ENCODE measurements at regions not wholly inside any gene's neighbourhood (a gene's known extent, or its start where the extent isn't known, plus 50 kb on each side); places are given as distances from the start of the nearest gene placed in this dataset.
"Not testable (repeated sequence)": the region's sequence is repeated elsewhere in the genome, so short reads cannot be mapped to it uniquely, and the experiment has no call there.

GRCh38 chr4:65007841-65008439 is 598.7 kb upstream of the TECRL start:
- H3K27me3 ChIP-seq (ENCODE audit: insufficient read depth, low read length), result no peaks in the 10 kb centered on the region
- H2AFZ ChIP-seq (ENCODE audit: low read length, unreplicated experiment), result no peak overlapping the region
- H3K4me3 ChIP-seq (ENCODE audit: low read depth, low read length), result no peak overlapping the region
- no peak overlapping the region for H3K27ac ChIP-seq (ENCODE audit: low read depth, low read length)
- H3K79me2 ChIP-seq (ENCODE audit: control insufficient read depth, insufficient read depth, low read length, unreplicated experiment), result no peaks in the 10 kb centered on the region
- no peaks in the 10 kb centered on the region for H3K36me3 ChIP-seq (ENCODE audit: insufficient read depth, low read length)
- no peaks in the 10 kb centered on the region for H3K4me1 ChIP-seq (ENCODE audit: control insufficient read depth, insufficient read depth, low read length, unreplicated experiment)

DNA sequence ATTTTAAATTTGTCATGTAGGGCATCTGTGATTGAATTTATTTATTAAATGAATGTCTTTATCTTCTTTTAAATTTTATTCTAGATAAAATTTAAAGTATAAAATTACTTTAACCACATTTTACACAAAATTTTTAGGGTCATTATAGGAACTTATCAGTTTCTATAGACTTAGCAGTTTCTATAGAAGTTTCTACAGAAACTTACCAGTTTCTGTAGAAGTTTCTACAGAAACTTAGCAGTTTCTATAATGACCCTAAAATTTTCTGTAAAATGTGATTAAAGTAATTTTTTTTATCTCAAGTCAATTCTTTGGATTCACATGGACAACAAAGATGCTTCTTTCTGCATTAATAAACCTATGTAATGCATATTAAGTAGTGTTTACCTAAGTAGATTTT is 565.9 kb upstream of the TECRL start:
- Histone ChIP-seq H3K4me1 (ENCODE audit: control insufficient read depth, insufficient read depth, low read length, unreplicated experiment) (no peaks in the 10 kb centered on the region), H3K27me3 (ENCODE audit: insufficient read depth, low read length) (no peaks in the 10 kb centered on the region), H3K4me3 (ENCODE audit: low read depth, low read length) (no peak overlapping the region), H3K27ac (ENCODE audit: low read depth, low read length) (no peak overlapping the region), H2AFZ (ENCODE audit: low read length, unreplicated experiment) (no peak overlapping the region), H3K36me3 (ENCODE audit: insufficient read depth, low read length) (no peaks in the 10 kb centered on the region), H3K79me2 (ENCODE audit: control insufficient read depth, insufficient read depth, low read length, unreplicated experiment) (no peaks in the 10 kb centered on the region)

GRCh38 chr4:64969081-64969480 is 559.8 kb upstream of the TECRL start:
- no peak overlapping the region for H3K27ac ChIP-seq (ENCODE audit: low read depth, low read length)
- no peak overlapping the region for H2AFZ ChIP-seq (ENCODE audit: low read length, unreplicated experiment)
- no peaks in the 10 kb centered on the region for H3K36me3 ChIP-seq (ENCODE audit: insufficient read depth, low read length)
- H3K79me2 ChIP-seq (ENCODE audit: control insufficient read depth, insufficient read depth, low read length, unreplicated experiment), result no peaks in the 10 kb centered on the region
- H3K27me3 ChIP-seq (ENCODE audit: insufficient read depth, low read length), result no peaks in the 10 kb centered on the region
- no peak overlapping the region for H3K4me3 ChIP-seq (ENCODE audit: low read depth, low read length)
- H3K4me1 ChIP-seq (ENCODE audit: control insufficient read depth, insufficient read depth, low read length, unreplicated experiment), result no peaks in the 10 kb centered on the region

DNA sequence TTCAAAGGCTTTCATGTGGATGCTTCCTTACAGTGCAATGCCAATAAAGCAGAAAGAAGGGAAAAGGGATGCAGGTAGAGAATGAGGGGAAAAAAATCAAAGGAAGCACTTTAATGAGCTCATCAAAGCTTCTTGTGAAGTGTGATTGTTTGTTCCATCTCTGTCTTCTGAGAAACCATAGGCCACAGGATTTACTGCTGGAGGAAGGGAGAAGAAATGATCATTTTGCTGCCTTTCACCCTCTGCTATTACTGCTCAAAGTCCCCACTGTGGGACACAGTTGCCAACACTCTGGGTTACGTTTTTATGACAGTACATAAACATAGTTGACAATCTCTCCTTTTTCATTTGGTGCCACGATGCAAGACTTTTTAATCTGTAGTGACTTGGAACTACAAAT is 558.0 kb upstream of the TECRL start:
- Histone ChIP-seq H3K36me3 (ENCODE audit: insufficient read depth, low read length) (no peaks in the 10 kb centered on the region), H3K4me3 (ENCODE audit: low read depth, low read length) (no peak overlapping the region), H3K79me2 (ENCODE audit: control insufficient read depth, insufficient read depth, low read length, unreplicated experiment) (no peaks in the 10 kb centered on the region), H3K27ac (ENCODE audit: low read depth, low read length) (no peak overlapping the region), H2AFZ (ENCODE audit: low read length, unreplicated experiment) (no peak overlapping the region), H3K27me3 (ENCODE audit: insufficient read depth, low read length) (no peaks in the 10 kb centered on the region), H3K4me1 (ENCODE audit: control insufficient read depth, insufficient read depth, low read length, unreplicated experiment) (no peaks in the 10 kb centered on the region)

- H3K36me3 ChIP-seq (ENCODE audit: insufficient read depth, low read length), result no peaks in the 10 kb centered on the region
- H2AFZ ChIP-seq (ENCODE audit: low read length, unreplicated experiment), result no peak overlapping the region
- H3K27ac ChIP-seq (ENCODE audit: low read depth, low read length), result no peak overlapping the region
- H3K79me2 ChIP-seq (ENCODE audit: control insufficient read depth, insufficient read depth, low read length, unreplicated experiment), result no peaks in the 10 kb centered on the region
- no peak overlapping the region for H3K4me3 ChIP-seq (ENCODE audit: low read depth, low read length)
- H3K4me1 ChIP-seq (ENCODE audit: control insufficient read depth, insufficient read depth, low read length, unreplicated experiment), result no peaks in the 10 kb centered on the region
- no peaks in the 10 kb centered on the region for H3K27me3 ChIP-seq (ENCODE audit: insufficient read depth, low read length)
These were observed 551.3 kb upstream of the TECRL start for GRCh38 chr4:64960516-64960915.

GRCh38 chr4:64940698-64941097 is 531.4 kb upstream of the TECRL start:
- no peak overlapping the region for H3K27ac ChIP-seq (ENCODE audit: low read depth, low read length)
- no peak overlapping the region for H3K4me3 ChIP-seq (ENCODE audit: low read depth, low read length)
- no peaks in the 10 kb centered on the region for H3K79me2 ChIP-seq (ENCODE audit: control insufficient read depth, insufficient read depth, low read length, unreplicated experiment)
- no peaks in the 10 kb centered on the region for H3K36me3 ChIP-seq (ENCODE audit: insufficient read depth, low read length)
- peaks cover 6% of the 10 kb centered on the region for H3K4me1 ChIP-seq (ENCODE audit: control insufficient read depth, insufficient read depth, low read length, unreplicated experiment)
- H2AFZ ChIP-seq (ENCODE audit: low read length, unreplicated experiment), result no peak overlapping the region
- H3K27me3 ChIP-seq (ENCODE audit: insufficient read depth, low read length), result no peaks in the 10 kb centered on the region

DNA sequence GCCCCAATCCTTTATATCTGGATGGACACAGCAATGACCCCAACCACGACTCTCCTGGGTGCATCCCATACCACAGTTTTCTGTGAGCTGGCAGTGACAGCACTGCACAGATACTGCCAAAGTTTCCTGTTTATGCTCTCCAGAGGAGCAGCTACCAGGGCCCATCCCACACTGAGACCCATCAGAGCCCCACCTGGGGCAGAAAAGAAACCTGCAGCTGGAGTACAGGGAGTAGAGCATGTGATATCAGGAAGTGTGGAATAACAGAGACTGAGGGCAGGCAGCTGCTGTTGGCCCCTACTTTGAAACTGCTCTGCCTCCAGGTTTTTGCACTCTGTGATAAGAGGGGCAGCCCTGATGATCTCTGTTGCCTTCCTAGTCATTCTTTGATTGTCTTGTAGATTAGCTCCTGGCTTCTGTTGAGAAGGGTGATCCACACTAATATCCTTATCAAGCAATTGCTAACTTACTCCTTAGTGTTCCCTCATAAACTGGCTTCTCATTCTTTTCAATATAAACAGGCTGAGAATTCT is 526.3 kb upstream of the TECRL start:
- H3K79me2 ChIP-seq (ENCODE audit: control insufficient read depth, insufficient read depth, low read length, unreplicated experiment), result no peaks in the 10 kb centered on the region
- no peak overlapping the region for H3K4me3 ChIP-seq (ENCODE audit: low read depth, low read length)
- H3K27me3 ChIP-seq (ENCODE audit: insufficient read depth, low read length), result no peaks in the 10 kb centered on the region
- H3K27ac ChIP-seq (ENCODE audit: low read depth, low read length), result no peak overlapping the region
- no peaks in the 10 kb centered on the region for H3K36me3 ChIP-seq (ENCODE audit: insufficient read depth, low read length)
- no peak overlapping the region for H2AFZ ChIP-seq (ENCODE audit: low read length, unreplicated experiment)
- no peaks in the 10 kb centered on the region for H3K4me1 ChIP-seq (ENCODE audit: control insufficient read depth, insufficient read depth, low read length, unreplicated experiment)

DNA sequence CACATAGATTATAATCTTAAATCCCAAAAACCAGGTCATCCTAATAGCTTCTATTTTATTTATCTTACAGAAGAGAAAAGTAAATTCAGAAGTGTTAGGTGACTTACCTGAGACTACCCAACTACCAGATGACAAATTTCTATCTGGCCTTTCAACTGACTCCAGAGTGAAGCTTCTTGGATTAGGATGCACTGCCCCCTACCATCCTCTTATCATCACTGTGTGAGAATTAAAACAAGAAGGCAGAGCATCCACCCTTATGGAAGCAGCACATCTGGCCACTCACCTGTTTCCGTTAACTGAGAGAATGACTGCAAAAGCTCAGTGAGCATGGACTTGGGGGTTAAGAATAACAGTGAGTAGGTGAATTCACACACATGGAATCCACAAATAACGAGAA is 502.6 kb upstream of the TECRL start:
- Histone ChIP-seq H3K79me2 (ENCODE audit: control insufficient read depth, insufficient read depth, low read length, unreplicated experiment) (no peaks in the 10 kb centered on the region), H3K4me1 (ENCODE audit: control insufficient read depth, insufficient read depth, low read length, unreplicated experiment) (no peaks in the 10 kb centered on the region), H3K27me3 (ENCODE audit: insufficient read depth, low read length) (no peaks in the 10 kb centered on the region), H3K4me3 (ENCODE audit: low read depth, low read length) (no peak overlapping the region), H2AFZ (ENCODE audit: low read length, unreplicated experiment) (no peak overlapping the region), H3K36me3 (ENCODE audit: insufficient read depth, low read length) (no peaks in the 10 kb centered on the region), H3K27ac (ENCODE audit: low read depth, low read length) (no peak overlapping the region)

- Histone ChIP-seq H3K4me3 (ENCODE audit: low read depth, low read length) (no peak overlapping the region), H3K36me3 (ENCODE audit: insufficient read depth, low read length) (no peaks in the 10 kb centered on the region), H3K4me1 (ENCODE audit: control insufficient read depth, insufficient read depth, low read length, unreplicated experiment) (no peaks in the 10 kb centered on the region), H2AFZ (ENCODE audit: low read length, unreplicated experiment) (no peak overlapping the region), H3K27me3 (ENCODE audit: insufficient read depth, low read length) (no peaks in the 10 kb centered on the region), H3K79me2 (ENCODE audit: control insufficient read depth, insufficient read depth, low read length, unreplicated experiment) (no peaks in the 10 kb centered on the region), H3K27ac (ENCODE audit: low read depth, low read length) (no peak overlapping the region)
These were observed 494.7 kb upstream of the TECRL start for GRCh38 chr4:64903986-64904385.

DNA sequence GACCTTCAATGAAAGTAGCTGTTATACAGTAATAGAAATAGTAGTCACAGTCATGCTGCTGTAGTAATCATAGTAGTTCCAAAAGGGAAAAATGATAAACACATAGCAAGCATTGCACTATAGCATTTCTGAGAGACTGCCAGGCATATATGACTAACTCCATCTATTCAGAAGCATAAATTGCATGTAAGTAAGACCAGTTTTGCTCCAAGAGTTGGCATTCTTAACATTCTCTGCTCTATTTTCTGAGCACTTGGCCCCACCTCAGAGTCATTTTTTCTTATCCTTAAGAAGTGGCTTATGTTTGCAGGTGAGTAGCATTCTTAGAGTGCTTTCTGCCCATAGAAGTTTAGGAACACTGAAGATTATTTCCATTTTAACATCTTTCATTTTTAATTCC is 490.3 kb upstream of the TECRL start:
- H3K79me2 ChIP-seq (ENCODE audit: control insufficient read depth, insufficient read depth, low read length, unreplicated experiment), result no peaks in the 10 kb centered on the region

DNA sequence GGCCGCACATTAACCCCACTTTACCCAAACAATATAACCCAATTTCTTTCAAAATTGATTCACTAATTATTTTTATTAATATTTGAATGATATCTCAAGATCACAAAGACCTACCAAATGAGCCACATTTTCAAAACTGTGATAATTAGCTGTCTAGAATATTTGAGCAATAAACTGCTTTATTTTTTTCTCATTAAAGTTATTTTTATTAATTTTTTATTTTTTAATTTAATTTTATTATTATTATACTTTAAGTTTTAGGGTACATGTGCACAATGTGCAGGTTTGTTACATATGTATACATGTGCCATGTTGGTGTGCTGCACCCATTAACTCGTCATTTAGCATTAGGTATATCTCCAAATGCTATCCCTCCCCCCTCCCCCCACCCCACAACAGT is 489.8 kb upstream of the TECRL start:
- not testable (repeated sequence) for H3K79me2 ChIP-seq (ENCODE audit: control insufficient read depth, insufficient read depth, low read length, unreplicated experiment); H3K27me3 ChIP-seq (ENCODE audit: insufficient read depth, low read length); H3K36me3 ChIP-seq (ENCODE audit: insufficient read depth, low read length); H2AFZ ChIP-seq (ENCODE audit: low read length, unreplicated experiment); H3K4me1 ChIP-seq (ENCODE audit: control insufficient read depth, insufficient read depth, low read length, unreplicated experiment); H3K4me3 ChIP-seq (ENCODE audit: low read depth, low read length); H3K27ac ChIP-seq (ENCODE audit: low read depth, low read length)

More for the DNA sequence above, 490.3 kb upstream of the TECRL start:
- Histone ChIP-seq H3K27me3 (ENCODE audit: insufficient read depth, low read length) (no peaks in the 10 kb centered on the region; the same call in 1 of the 2 replicates), H2AFZ (ENCODE audit: low read length, unreplicated experiment) (no peak overlapping the region), H3K4me3 (ENCODE audit: low read depth, low read length) (no peak overlapping the region), H3K36me3 (ENCODE audit: insufficient read depth, low read length) (no peaks in the 10 kb centered on the region), H3K27ac (ENCODE audit: low read depth, low read length) (no peak overlapping the region), H3K4me1 (ENCODE audit: control insufficient read depth, insufficient read depth, low read length, unreplicated experiment) (no peaks in the 10 kb centered on the region)
